Neural progenitor cell (in vitro differentiated cells): ENCODE measurements at regions not wholly inside any gene's neighbourhood (a gene's known extent, or its start where the extent isn't known, plus 50 kb on each side); places are given as distances from the start of the nearest gene placed in this dataset.

ENCODE experiments used
- CTCF ChIP-seq: fragments of 200-600 bp; sonication (generic); IDR thresholded peaks from 2 replicates; pipeline ENCODE4 v1.5.1; 2017; ENCODE audit warnings: antibody characterized with exemption, mild to moderate bottlenecking
- EZH2 ChIP-seq: fragments of 200-600 bp; sonication (generic); IDR thresholded peaks from 2 replicates; pipeline ENCODE4 v1.6.1; 2017; ENCODE audit warnings: antibody characterized with exemption, mild to moderate bottlenecking, moderate library complexity

GRCh38 chr11:101262258-101262657 is 132.6 kb upstream of the PGR start:
- TF ChIP-seq CTCF (no peak), EZH2 (no peak)
